Endothelial cell of umbilical vein (primary cell): ENCODE measurements at regions not wholly inside any gene's neighbourhood (a gene's known extent, or its start where the extent isn't known, plus 50 kb on each side); places are given as distances from the start of the nearest gene placed in this dataset.

ENCODE experiments used
- BruUV-seq: library from RNA; stranded (reverse); fragments of 400-500 nt; replicated peaks from 2 replicates; lab custom pipeline; 2021; lab: Mats Ljungman, UMichigan
- CTCF ChIA-PET: fragments of 300-600, 350-600 bp; sonication (Branson Sonifier 250); formaldehyde crosslinking; loops from one replicate; lab custom pipeline; 2021; ENCODE audit warnings: antibody characterized with exemption, inconsistent platforms; lab: Charles Lee
- POLR2A ChIA-PET: fragments of 300-600, 350-600 bp; sonication (Branson Sonifier 250); formaldehyde crosslinking; loops from one replicate; lab custom pipeline; 2021; ENCODE audit warnings: antibody characterized with exemption, inconsistent platforms; lab: Charles Lee
- DNase-seq: peaks from one replicate; pipeline ENCODE4 v3.0.0-alpha.2; 2011; ENCODE audit warnings: low read depth, low spot score
- FAIRE-seq: peaks from 2 replicates; lab custom pipeline; 2011; peaks lifted over from hg19 to GRCh38; lab: Jason Lieb, UNC
- H2AFZ ChIP-seq: 2 replicates; pipeline ENCODE4 v1.6.0; 2012; ENCODE audit warnings: low read depth, low read length, control low read depth, inconsistent platforms
- H3K27ac ChIP-seq: 2 replicates; pipeline ENCODE4 v1.5.1; 2011; ENCODE audit warnings: low read depth, mild to moderate bottlenecking, control low read depth, low read length, moderate library complexity; ENCODE audit not compliant: insufficient read depth
- H3K27me3 ChIP-seq, 2 experiments: 2 replicates each; pipeline versions ENCODE4 v1.6.0 to v1.6.1; 2011; ENCODE audit warnings: low read length in 2 of 2, mixed read lengths in 1 of 2; ENCODE audit not compliant: control insufficient read depth in 2 of 2, insufficient read depth in 2 of 2
- H3K36me3 ChIP-seq, 2 experiments: 2 replicates in 1 of 2; 3 replicates in 1 of 2; pipeline ENCODE4 v1.5.1; 2011; ENCODE audit warnings: low read length in 2 of 2, mild to moderate bottlenecking in 1 of 2, moderate library complexity in 1 of 2; ENCODE audit not compliant: control insufficient read depth in 2 of 2, insufficient read depth in 2 of 2; ENCODE audit errors: extremely low read depth in 1 of 2
- H3K4me1 ChIP-seq: 3 replicates; pipeline ENCODE4 v1.5.1; 2011; ENCODE audit warnings: mild to moderate bottlenecking, low read length; ENCODE audit not compliant: control insufficient read depth, insufficient read depth; ENCODE audit errors: extremely low read depth
- H3K4me2 ChIP-seq: 2 replicates; pipeline ENCODE4 v1.6.1; 2011; ENCODE audit warnings: low read length, control low read depth, mixed read lengths; ENCODE audit not compliant: insufficient read depth
- H3K4me3 ChIP-seq, 3 experiments: fragments of 200-600 bp in 1 of 3; sonication (generic), shearing (Covaris generic) in 1 of 3; replicated peaks in 1 of 3; 2 replicates each; pipeline ENCODE4 v1.5.1; 2011 to 2016; ENCODE audit warnings: control low read depth in 3 of 3, low read length in 3 of 3, mild to moderate bottlenecking in 2 of 3, inconsistent platforms in 1 of 3, low read depth in 1 of 3, moderate library complexity in 1 of 3; ENCODE audit not compliant: insufficient read depth in 1 of 3
- H3K79me2 ChIP-seq: 2 replicates; pipeline ENCODE4 v1.6.0; 2012; ENCODE audit warnings: low read length, inconsistent platforms; ENCODE audit not compliant: control insufficient read depth, insufficient read depth
- H3K9ac ChIP-seq: replicated peaks from 2 replicates; pipeline ENCODE3; 2011; ENCODE audit warnings: low read length, control low read depth; ENCODE audit not compliant: insufficient read depth; ENCODE audit errors: extremely low read depth
- H3K9me1 ChIP-seq: replicated peaks from 3 replicates; pipeline ENCODE4 v1.6.0; 2011; ENCODE audit warnings: mild to moderate bottlenecking, low read length; ENCODE audit not compliant: control insufficient read depth, insufficient read depth; ENCODE audit errors: extremely low read depth
- H3K9me3 ChIP-seq: replicated peaks from 2 replicates; pipeline ENCODE4 v1.5.1; 2012; ENCODE audit warnings: low read length, inconsistent platforms; ENCODE audit not compliant: control insufficient read depth, insufficient read depth
- H4K20me1 ChIP-seq: replicated peaks from 2 replicates; pipeline ENCODE3; 2011; ENCODE audit warnings: mild to moderate bottlenecking, low read length; ENCODE audit not compliant: control insufficient read depth, insufficient read depth; ENCODE audit errors: extremely low read depth
- CTCF ChIP-seq, 2 donors: IDR thresholded peaks; 1 replicate in 1 of 2; 2 replicates in 1 of 2; pipeline ENCODE4 v1.5.1; 2011; ENCODE audit warnings: low read length in 2 of 2, mild to moderate bottlenecking in 2 of 2, moderate library complexity in 2 of 2, control low read depth in 1 of 2, inconsistent platforms in 1 of 2, low read depth in 1 of 2; ENCODE audit not compliant: insufficient read depth in 1 of 2; ENCODE audit errors: extremely low read depth in 1 of 2
- EZH2 ChIP-seq: IDR thresholded peaks from 2 replicates; pipeline ENCODE4 v1.6.1; 2012; ENCODE audit warnings: borderline replicate concordance, low read depth, mild to moderate bottlenecking, moderate library complexity, low read length, inconsistent platforms; ENCODE audit not compliant: severe bottlenecking
- FOS ChIP-seq: IDR thresholded peaks from 2 replicates; pipeline ENCODE4 v1.6.1; 2011; ENCODE audit warnings: mild to moderate bottlenecking, low read length, moderate library complexity, borderline replicate concordance; ENCODE audit not compliant: insufficient read depth
- GATA2 ChIP-seq: IDR thresholded peaks from 2 replicates; pipeline ENCODE4 v1.7.0; 2011; ENCODE audit warnings: low read depth, mild to moderate bottlenecking, moderate library complexity, mixed read lengths, low read length; ENCODE audit not compliant: insufficient read length, insufficient read depth
- JUN ChIP-seq: IDR thresholded peaks from 2 replicates; pipeline ENCODE4 v1.6.1; 2011; ENCODE audit warnings: borderline replicate concordance, low read depth; ENCODE audit not compliant: insufficient read length, insufficient read depth
- MYC ChIP-seq: IDR thresholded peaks from one replicate; pipeline ENCODE4 v1.6.1; 2011; ENCODE audit warnings: mild to moderate bottlenecking, low read depth, low read length
- POLR2A ChIP-seq: IDR thresholded peaks from 2 replicates; pipeline ENCODE4 v1.6.1; 2012; ENCODE audit warnings: low read depth, mild to moderate bottlenecking, control low read depth, low read length
- POLR2AphosphoS5 ChIP-seq: IDR thresholded peaks from 2 replicates; pipeline ENCODE4 v1.6.1; 2012; ENCODE audit warnings: low read depth, mild to moderate bottlenecking, control low read depth, low read length, moderate library complexity; ENCODE audit not compliant: insufficient read depth
- dilution Hi-C: fragments of 300-500 bp; cut with MboI; formaldehyde crosslinking; loops from one replicate; pipeline ENCODE4 v1.15.0; 2019; ENCODE audit warnings: low sequenced_read_pairs; ENCODE audit not compliant: extremely low pct_ligation_motif_present
- intact Hi-C: fragments of 100-400 bp; cut with micrococcal nuclease; formaldehyde crosslinking; loops from one replicate; pipeline ENCODE4 v1.10.0; 2022
- TF ChIP-seq, protein P1 (sequence below): IDR thresholded peaks from 2 replicates; pipeline ENCODE4 v1.6.1; 2011; ENCODE audit not compliant: insufficient read depth, insufficient read length

GRCh38 chr6:119653329-119653728, 303.8 kb upstream of the MAN1A1 start:
- no peak overlapping the region for H3K27ac ChIP-seq
- FAIRE-seq: no peak
- H2AFZ ChIP-seq: no peak overlapping the region
- H3K9ac ChIP-seq: no peak overlapping the region
- dilution Hi-C loops: no loop called here
- no peaks in the 10 kb centered on the region for H3K27me3 ChIP-seq
- H3K9me3 ChIP-seq: no peaks in the 10 kb centered on the region
- TF ChIP-seq, protein P1, sequence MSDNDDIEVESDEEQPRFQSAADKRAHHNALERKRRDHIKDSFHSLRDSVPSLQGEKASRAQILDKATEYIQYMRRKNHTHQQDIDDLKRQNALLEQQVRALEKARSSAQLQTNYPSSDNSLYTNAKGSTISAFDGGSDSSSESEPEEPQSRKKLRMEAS: no peak
- TF ChIP-seq FOS (no peak), MYC (no peak), POLR2A (no peak), EZH2 (no peak), GATA2 (no peak), JUN (no peak), CTCF (IDR thresholded peaks at IDR 0.05; ENCODE audit: extremely low read depth in 1 of 2, insufficient read depth in 1 of 2, low read depth in 1 of 2, low read length in 2 of 2) (no peak), POLR2AphosphoS5 (no peak)
- no peak for DNase-seq
- ChIA-PET POLR2A (no interaction called here), CTCF (no interaction called here)
- no peaks in the 10 kb centered on the region for H3K79me2 ChIP-seq
- no peaks in the 10 kb centered on the region for H3K9me1 ChIP-seq
- no peak overlapping the region for H3K4me3 ChIP-seq
- no peaks in the 10 kb centered on the region for H4K20me1 ChIP-seq
- no peaks in the 10 kb centered on the region for H3K4me1 ChIP-seq
- no peak overlapping the region for H3K4me2 ChIP-seq
- H3K36me3 ChIP-seq: no peaks in the 10 kb centered on the region
- intact Hi-C loops: no loop called here
- BruUV-seq: no TSS peak
